ENCODE measurements at regions not wholly inside any gene's neighbourhood (a gene's known extent, or its start where the extent isn't known, plus 50 kb on each side); places are given as distances from the start of the nearest gene placed in this dataset.

- DNase-seq (no peak), ATAC-seq (ENCODE audit: low FRiP score) (no peak)
- no peaks in the 10 kb centered on the region for H3K27me3 ChIP-seq (ENCODE audit: control insufficient read depth in 1 of 2, insufficient read depth in 2 of 2, low read length in 1 of 2)
- no peak overlapping the region for H3K27ac ChIP-seq (ENCODE audit: low read depth in 1 of 2, low read length in 2 of 2)
- WGBS, 2 donors = 94 to 95% methylated on average over 3 of the region's 3 CpGs
- no peak overlapping the region for H3K4me3 ChIP-seq (ENCODE audit: low read length in 2 of 2)
- H3K4me1 ChIP-seq (ENCODE audit: control insufficient read depth in 1 of 2, insufficient read depth in 2 of 2, low read length in 2 of 2) = no peaks in the 10 kb centered on the region
- no peaks in the 10 kb centered on the region for H3K9me3 ChIP-seq (ENCODE audit: control insufficient read depth, low read length)
- H3K36me3 ChIP-seq (ENCODE audit: control insufficient read depth in 1 of 2, insufficient read depth in 2 of 2, low read length in 1 of 2) = no peaks in the 10 kb centered on the region
- intact Hi-C loops (cut with DNase I) = loop anchor here in 1 of 2 donors (10.0 kb wide), 1 partner anchor 229 kb away; no protein-coding TSS in a partner anchor
These were observed 59.5 kb upstream of the ANKS1B start for GRCh38 chr12:100044266-100044665.

- Histone ChIP-seq H3K4me3 (ENCODE audit: low read length in 2 of 2) (no peak overlapping the region), H3K36me3 (ENCODE audit: control insufficient read depth in 1 of 2, insufficient read depth in 2 of 2, low read length in 1 of 2) (no peaks in the 10 kb centered on the region)
- intact Hi-C loops (cut with DNase I) = loop anchor here in 1 of 2 donors (10.0 kb wide), 1 partner anchor 229 kb away; no protein-coding TSS in a partner anchor
These were observed 58.9 kb upstream of the ANKS1B start for GRCh38 chr12:100043631-100044030.

More at GRCh38 chr12:100043631-100044030, 58.9 kb upstream of the ANKS1B start:
- H3K27ac ChIP-seq (ENCODE audit: low read depth in 1 of 2, low read length in 2 of 2) = no peak overlapping the region
- DNase-seq (no peak), ATAC-seq (ENCODE audit: low FRiP score) (no peak)
- no peaks in the 10 kb centered on the region for H3K9me3 ChIP-seq (ENCODE audit: control insufficient read depth, low read length)
- H3K4me1 ChIP-seq (ENCODE audit: control insufficient read depth in 1 of 2, insufficient read depth in 2 of 2, low read length in 2 of 2) = no peaks in the 10 kb centered on the region
- no peaks in the 10 kb centered on the region for H3K27me3 ChIP-seq (ENCODE audit: control insufficient read depth in 1 of 2, insufficient read depth in 2 of 2, low read length in 1 of 2)
